Limb (tissue), 2 donors: ENCODE measurements at regions not wholly inside any gene's neighbourhood (a gene's known extent, or its start where the extent isn't known, plus 50 kb on each side); places are given as distances from the start of the nearest gene placed in this dataset.
"Not testable (repeated sequence)": the region's sequence is repeated elsewhere in the genome, so short reads cannot be mapped to it uniquely, and the experiment has no call there.

Experiments
- DNase-seq, 2 donors: peaks; one replicate each; pipeline ENCODE4 v3.0.0-alpha.2; 2016; ENCODE audit errors: extremely low spot score in 2 of 2

DNA sequence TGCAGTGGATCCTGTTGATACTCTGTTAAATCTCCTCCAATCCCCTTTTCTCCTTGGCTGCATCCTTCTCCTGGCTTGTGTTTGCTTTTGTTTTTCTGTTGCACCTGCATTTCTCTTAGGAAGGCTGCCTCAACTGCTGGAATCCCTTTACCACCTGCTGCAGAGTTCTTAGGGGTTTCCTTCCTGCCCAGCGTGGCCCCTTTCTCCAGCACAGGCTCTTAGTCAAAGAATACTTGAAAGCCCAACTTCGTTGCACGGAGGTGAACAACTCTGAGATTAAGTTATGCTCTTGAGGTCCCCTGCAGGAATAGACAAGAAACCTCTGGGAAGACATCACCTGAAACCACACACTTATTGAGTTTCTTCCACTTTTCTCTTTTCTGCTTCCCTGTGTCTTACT lies 121.6 kb upstream of the GRM7 start:
- DNase-seq = no peak

DNA sequence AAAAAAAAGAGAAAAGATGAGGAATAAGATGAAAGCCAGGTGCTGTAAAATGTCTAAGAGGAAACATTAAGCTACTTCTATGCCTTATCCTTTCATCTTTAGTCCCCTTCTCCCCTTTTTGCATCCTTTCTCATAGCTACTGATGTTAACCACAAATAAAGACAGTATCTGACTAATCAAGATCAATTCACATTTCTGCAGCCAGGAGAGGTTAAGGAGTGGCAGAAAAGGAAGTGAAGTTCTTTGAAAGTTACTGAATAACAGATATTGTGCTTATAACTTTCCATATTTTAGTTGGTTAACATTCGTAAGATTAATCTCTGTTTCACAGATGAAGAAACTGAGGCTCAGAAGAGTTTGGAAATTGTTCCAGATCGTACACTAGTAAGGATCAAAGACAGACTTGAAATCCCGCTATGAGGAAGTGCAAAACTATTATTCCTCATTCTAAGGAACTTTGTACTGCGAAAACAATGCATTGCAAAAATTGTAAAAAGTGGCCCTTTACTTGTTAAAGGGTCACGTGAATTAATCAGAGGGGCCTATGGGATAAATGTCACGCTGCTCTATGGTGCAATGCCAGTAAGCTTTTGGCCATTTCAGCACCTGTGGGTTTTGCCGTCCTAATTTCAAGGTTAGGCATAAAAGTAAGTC lies 117.7 kb upstream of the GRM7 start:
- no peak for DNase-seq

DNA sequence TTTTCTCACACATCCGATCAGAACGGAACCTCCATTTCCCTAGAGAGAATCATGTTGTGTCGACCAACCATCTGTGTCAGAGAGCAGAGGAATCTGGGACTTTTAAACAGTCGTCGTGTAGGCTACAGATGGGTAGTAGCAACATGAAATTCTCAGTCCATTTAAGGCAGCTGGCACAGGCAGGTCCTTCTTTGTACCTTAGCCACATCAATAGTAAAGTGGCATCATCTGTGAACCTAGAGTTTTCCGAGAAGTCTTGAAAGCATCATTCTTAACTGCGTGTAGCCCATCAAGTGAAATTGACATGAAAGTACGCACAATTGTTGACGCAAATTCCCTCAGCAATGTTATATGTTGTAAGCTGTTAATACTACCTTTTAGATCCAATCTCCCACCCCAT lies 114.5 kb upstream of the GRM7 start:
- DNase-seq = no peak

DNA sequence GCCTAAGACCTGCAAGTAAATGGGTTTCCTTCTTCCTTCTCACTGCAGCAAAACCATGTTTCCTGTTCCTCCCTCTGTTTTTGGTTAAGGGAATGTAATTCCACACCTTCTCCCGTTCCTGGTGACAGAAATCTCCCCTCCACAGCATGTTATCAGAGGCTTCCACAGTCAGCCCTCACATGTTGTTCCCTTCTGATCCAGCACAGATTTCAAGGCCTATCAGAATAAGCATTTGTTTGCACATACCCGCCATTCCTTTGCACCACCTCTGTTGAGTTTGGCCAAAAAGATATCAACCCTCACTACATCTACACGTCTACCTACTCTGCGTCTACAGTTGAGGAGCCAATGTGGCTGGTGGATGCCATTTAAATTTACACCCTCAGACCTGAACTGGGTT lies 113.9 kb upstream of the GRM7 start:
- no peak for DNase-seq

DNA sequence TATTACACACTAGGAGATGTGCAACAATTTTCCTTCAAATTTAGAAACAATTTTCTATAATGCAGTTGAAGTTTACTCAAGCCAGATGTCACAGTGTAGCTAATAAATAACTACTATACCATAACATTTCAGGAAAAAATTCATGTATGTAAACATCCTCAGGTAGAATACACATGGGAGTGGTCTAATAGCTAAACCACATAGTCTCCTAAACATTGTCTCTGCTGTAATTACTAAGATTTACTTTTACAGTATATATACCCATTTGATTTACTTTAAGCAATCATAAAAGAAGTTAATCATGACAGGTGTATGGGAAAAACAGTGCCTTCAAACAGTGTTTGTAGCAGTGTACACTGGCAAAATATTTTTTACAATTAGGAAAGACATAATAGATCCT lies 110.1 kb upstream of the GRM7 start:
- DNase-seq = no peak

DNA sequence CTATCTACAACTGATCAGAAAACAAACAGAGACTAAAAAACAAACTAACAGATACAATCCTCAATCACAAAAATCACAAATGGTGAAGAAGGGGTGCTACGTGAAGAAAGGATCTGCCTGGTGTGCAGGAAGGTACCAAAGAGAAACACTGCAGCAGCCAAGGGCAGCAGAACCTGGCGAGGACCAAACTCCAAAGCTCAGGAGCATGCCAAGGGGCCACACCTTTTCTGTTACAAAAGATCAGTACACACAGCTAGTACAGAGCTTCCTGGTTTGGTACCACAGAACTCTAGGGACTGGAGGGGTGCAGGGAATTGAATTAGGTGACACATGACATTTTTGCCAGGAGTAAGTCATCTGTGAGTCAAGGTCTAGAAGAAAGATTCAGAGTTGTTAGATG lies 107.4 kb upstream of the GRM7 start:
- DNase-seq = no peak

DNA sequence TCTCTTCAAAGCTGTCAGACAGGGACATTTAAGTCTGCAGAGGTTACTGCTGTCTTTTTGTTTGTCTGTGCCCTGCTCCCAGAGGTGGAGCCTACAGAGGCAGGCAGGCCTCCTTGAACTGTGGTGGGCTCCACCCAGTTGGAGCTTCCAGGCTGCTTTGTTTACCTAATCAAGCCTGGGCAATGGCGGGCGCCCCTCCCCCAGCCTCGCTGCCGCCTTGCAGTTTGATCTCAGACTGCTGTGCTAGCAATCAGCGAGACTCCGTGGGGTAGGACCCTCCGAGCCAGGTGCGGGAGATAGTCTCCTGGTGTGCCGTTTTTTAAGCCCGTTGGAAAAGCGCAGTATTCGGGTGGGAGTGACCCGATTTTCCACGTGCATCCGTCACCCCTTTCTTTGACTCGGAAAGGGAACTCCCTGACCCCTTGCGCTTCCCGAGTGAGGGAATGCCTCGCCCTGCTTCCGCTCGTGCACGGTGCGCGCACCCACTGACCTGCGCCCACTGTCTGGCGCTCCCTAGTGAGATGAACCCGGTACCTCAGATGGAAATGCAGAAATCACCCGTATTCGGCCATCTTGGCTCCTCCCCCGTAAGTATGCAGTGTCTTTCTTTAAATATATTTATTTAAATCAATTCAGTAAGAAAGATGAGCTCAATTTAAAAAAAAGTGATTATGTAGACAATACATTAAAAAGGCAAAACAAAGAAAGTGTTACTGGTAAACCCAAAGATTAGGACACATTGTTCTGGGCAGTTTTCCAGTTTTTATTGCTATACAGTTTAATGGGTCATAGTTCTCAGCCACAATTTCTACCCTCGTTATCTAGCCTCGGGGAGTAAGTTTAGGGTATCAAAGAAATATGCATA lies 91.2 kb upstream of the GRM7 start:
- DNase-seq = not testable (repeated sequence)

DNA sequence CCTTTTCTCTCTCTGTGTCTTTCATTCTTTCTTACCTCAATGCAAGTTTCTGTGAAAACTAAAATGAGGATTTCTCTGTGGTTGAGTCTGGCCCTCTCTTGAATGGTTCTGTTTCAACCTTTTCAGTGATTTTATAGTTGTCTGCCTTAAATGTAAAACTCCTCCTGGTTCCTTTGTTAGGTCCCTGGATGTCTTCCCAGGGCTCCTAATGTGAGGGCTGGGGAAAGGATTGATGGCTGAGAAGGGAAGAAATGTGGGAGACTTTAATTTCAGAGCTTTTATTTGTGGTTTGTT lies 90.6 kb upstream of the GRM7 start:
- no peak for DNase-seq

DNA sequence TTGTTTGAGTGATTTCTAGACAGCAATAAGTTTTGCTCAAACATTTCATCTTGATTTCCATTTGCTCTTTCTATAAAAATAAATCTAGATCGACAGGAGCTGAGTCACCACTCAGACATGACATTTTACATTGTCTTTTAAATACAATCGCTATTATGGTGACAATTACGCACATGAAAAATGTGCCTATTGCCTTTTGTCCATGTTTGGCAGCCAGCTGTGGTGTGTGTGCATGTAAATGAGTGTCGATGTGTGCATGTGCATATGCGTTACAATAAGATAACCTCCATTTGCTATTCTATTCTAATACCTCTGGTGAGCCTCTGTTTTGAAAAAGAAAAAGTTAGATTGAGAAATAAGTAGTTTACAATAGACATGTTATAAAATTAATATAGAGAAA lies 89.7 kb upstream of the GRM7 start:
- DNase-seq = no peak

DNA sequence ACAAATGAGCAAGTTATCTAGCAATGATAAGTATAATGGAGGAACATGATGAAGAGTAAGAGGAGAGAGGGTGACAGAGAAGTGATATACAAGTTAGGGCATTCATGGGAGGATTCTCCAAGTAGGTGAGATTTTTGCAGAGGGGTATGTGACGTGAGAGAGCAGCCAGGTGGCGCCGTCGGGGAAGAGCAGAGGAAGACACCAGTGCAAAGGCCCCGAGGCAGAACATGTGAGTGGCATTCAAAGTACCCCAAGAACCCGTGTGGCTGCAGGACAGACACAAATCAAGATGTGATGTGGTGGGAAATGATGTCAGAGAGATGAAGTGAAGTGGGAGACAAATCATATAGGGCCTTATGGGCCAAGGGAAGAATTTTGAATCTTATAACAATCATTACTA lies 81.8 kb upstream of the GRM7 start:
- DNase-seq = no peak

DNA sequence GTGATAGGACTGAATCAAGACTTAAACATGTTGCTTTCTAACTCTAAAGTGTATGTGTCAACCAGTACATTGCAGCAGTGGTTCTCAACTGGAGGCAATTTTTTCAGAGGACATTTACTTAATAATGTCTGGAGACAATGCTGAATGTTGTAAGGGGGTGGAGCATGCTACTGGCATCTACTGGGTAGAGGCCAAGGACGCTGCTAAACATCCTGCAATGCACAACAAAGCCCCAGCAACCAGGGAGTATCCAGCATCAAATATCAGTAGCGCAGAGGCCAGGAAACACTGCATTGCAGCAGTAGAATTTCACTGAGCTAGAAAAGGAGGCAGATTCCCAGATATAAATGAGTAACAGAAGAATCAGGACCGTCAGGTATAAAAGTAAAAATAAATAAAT lies 79.8 kb upstream of the GRM7 start:
- no peak for DNase-seq

DNA sequence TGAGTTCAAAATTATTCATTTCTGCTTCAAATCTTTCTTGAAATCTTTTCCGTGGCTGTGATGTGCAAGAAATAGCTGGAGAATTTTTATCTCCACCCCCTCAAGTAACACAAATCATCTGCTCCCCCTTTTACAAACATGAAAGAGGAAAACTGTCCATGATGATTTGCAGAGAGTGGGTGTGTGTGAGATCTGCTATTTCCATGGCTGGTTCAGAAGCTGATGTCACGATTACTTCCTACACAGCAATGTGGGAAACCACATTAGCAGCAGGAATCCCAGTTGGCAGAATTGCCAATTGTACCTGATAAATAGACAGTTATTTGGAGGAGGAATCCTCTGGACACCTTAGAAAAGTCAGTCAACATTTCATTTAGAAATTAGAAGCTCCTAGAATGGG lies 75.2 kb upstream of the GRM7 start:
- no peak for DNase-seq

DNA sequence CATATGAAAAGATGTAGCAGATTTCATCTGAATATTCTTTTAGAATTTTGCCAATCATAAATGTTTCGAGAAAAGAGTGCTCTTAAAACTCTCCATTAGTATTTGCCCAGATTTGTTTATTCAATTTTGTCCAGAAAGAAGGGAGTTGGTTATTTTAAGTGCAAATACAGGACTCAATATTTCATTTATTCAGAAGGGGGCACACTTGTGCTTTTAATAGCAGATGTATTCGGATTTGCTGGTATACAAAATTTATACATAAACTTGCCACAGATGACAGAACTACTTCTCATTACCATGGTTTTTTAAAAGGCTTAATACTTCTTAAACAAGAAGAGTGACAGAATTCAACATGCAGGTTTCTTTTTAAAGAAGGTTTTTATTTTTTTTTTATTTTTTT lies 69.8 kb upstream of the GRM7 start:
- DNase-seq = peak in 1 of 2 donors; percentile 59

DNA sequence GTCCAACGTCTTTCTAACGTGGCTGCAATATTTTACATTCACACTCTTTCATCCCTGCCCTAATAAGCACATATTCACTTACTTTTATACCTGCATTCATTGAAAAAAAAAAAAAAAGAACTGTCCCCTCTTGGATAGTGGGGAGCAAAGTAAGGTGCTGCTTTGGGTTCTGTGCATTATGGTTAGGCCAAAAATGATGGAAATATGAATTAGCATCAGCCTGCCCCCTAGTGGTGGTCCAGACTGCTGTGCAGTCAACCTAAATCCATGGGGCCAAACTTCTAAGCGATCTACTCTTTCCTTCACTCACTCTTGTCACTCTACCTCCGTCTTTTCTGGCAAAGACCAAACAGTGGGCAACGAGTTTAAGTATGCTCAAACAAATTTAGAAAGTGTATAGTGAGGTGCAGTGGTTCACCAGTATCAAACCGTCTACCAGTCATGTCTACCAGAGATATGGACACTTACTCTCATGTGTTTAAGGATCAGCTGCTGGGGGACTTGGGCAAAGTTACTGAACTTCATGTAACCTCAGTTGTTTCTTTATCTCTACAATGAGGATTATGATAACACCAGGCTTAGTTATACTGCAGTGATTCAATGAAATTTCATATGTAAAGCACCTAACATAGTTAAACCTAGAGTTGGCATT lies 61.5 kb upstream of the GRM7 start:
- peak in 1 of 2 donors; percentile 40 for DNase-seq

DNA sequence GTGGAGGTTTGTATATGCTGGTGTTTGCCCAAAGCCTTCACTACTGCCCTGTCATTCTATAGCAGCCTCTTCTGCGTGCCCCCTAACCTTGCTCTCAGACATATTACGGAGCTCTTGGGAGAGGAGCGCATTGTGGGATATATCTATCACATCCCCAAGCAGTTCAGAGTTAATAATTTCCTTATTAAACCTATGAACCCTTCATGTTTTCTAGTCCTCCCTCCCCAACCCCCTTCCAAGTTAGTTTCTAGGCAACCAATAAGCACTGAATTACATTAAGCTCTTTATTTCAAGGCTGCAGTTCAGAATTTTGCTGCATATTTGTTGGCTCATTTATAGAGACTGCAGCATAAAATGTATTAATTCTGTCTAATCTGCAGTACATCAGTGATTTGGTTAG lies 57.3 kb upstream of the GRM7 start:
- no peak for DNase-seq

DNA sequence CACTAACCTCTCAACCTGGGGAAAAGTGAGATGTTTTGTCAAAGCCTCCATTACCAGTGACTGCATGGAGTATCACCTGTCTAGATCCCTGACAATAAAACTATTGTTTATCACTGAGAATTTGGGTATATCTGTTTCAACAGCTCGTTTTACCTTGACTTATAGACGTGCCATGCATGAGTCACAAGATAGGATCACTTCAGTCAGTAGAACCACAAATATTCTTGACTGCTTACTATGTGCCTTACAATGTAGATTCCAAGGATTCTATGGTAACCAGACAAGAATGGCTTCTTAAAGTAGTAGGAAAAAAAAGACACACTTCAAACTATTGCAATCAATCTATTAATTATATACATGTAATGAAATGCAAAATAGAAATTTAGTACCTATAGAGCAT lies 55.7 kb upstream of the GRM7 start:
- DNase-seq = no peak

DNA sequence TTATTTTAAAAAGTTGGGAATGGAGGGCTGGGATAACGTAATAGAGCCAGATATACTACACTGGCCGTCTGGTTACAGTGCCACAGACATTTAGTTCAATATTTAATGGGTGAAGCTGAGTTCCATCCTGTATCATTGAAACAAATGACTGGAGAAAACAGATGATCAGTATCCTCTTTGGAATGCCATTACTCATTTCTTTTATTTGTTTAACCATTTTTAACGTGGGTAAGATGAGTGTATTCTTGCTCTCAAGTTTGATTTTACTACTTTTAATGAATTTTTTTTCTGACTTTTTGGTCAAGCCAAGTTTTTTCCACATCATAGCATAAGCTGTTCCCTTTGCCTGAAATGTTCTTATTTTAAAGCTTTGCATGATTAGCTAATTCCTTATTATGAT lies 53.9 kb upstream of the GRM7 start:
- DNase-seq = no peak

DNA sequence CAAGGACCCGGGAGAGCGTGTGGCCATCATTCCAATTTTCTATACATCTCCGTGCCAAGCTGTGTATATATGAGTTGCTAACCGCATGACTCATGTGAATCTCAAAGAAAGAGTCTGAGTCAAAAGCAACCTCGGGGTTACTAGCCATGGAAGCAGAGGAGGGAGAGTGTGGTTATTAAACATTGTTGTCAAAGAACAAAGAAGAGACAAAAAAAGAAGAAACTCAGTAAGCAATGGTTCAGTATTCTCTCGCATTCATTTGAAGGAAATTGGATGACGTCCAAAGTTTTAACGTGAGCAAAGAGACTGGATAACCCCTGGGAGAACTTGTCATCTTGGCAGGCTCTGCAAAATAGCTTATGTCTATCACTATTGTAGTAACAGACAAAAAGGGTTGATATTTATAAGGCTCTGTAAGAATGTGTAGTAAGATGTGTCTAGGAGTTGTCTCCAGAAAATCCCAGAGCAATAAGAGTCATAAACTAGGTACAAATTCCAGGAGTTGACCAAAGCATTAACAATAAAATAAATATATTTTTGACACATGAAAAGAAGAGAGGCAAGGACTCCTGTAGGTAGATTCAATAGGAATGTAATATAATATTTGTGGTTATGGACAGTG lies 52.8 kb upstream of the GRM7 start:
- DNase-seq = peak in 1 of 2 donors; percentile 10

DNA sequence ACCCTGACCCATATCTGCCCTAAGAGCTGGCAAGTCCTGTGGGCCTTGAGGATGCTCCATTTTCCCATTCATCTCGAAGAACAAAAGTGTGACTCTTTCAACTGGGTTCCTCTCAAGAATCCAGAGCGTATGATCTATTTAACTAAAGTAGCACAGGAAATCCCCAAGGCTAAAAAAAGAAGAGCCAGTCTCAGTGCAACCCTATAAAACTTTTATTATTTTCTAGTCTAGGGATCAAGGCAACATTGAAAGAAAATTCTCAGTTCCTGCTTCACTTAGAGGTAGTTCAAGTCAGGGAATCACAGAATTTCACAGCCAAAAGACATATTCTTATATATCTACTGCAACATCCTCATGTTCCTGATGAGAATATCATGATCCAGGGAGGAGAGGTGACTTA lies 51.6 kb upstream of the GRM7 start:
- DNase-seq = no peak
